K562 (cell line): ENCODE measurements at regions not wholly inside any gene's neighbourhood (a gene's known extent, or its start where the extent isn't known, plus 50 kb on each side); places are given as distances from the start of the nearest gene placed in this dataset.
A peak's percentile ranks its signal among the peaks of the same experiment; 100 is the strongest.

Source experiments
- ATAC-seq: fragments of 200-7000 bp; cut with Tn5 transposase; 3 replicates; pipeline ENCODE4 v1.9.1; 2020; ENCODE audit warnings: moderate library complexity
- BruUV-seq: library from RNA; stranded (reverse); fragments of 400-500 nt; replicated peaks from 2 replicates; lab custom pipeline; 2021; lab: Mats Ljungman, UMichigan
- CTCF ChIA-PET: fragments of 300-600 bp; formaldehyde crosslinking; extraction: SDS; loops from one replicate; lab custom pipeline; 2021; ENCODE audit warnings: low intra/inter-chr PET ratio; lab: Yijun Ruan, JAX
- POLR2A ChIA-PET: fragments of 300-600, 350-650 bp; sonication (Branson Sonifier 250); formaldehyde crosslinking; extraction: SDS; loops from one replicate; lab custom pipeline; 2021; ENCODE audit warnings: antibody characterized with exemption, inconsistent platforms; lab: Yijun Ruan, JAX
- DNase-seq, 4 experiments: peaks; one replicate each; pipeline versions ENCODE4 v3.0.0 to v3.0.0-alpha.2; 2011 to 2018; ENCODE audit warnings: low spot score in 3 of 4, mixed read lengths in 3 of 4; ENCODE audit errors: extremely low read depth in 1 of 4
- FAIRE-seq: peaks from 2 replicates; lab custom pipeline; 2011; peaks lifted over from hg19 to GRCh38; lab: Jason Lieb, UNC
- H2AFZ ChIP-seq: 2 replicates; pipeline ENCODE4 v1.6.0; 2011; ENCODE audit warnings: low read depth, low read length, control low read depth, inconsistent platforms
- H3K27ac ChIP-seq: fragments of 200-600 bp; 3 replicates; pipeline ENCODE4 v1.8.0; 2011; ENCODE audit warnings: low read depth, mild to moderate bottlenecking, control low read depth, inconsistent platforms, low read length, moderate library complexity, mixed read lengths; ENCODE audit errors: extremely low read depth
- H3K27me3 ChIP-seq, 2 experiments: fragments of 300-600 bp in 1 of 2; 2 replicates in 1 of 2; 3 replicates in 1 of 2; pipeline versions ENCODE4 v1.6.0 to v1.8.0; 2011; ENCODE audit warnings: inconsistent platforms in 2 of 2, low read length in 2 of 2, mild to moderate bottlenecking in 1 of 2, mixed read lengths in 1 of 2, moderate library complexity in 1 of 2; ENCODE audit not compliant: control insufficient read depth in 2 of 2, insufficient read depth in 2 of 2
- H3K36me3 ChIP-seq: fragments of 300-600 bp; 3 replicates; pipeline ENCODE4 v1.8.0; 2011; ENCODE audit warnings: mild to moderate bottlenecking, low read length, inconsistent platforms; ENCODE audit not compliant: control insufficient read depth, insufficient read depth
- H3K4me1 ChIP-seq, 2 experiments: fragments of 200-600 bp in 1 of 2; replicated peaks in 1 of 2; 2 replicates in 1 of 2; 3 replicates in 1 of 2; pipeline versions ENCODE4 v1.5.1 to v1.8.0; 2011; ENCODE audit warnings: inconsistent platforms in 2 of 2, low read length in 2 of 2, mild to moderate bottlenecking in 1 of 2, mixed read lengths in 1 of 2, moderate library complexity in 1 of 2; ENCODE audit not compliant: control insufficient read depth in 2 of 2, insufficient read depth in 2 of 2
- H3K4me2 ChIP-seq: 2 replicates; pipeline ENCODE4 v1.6.1; 2011; ENCODE audit warnings: low read length, control low read depth, inconsistent platforms, mixed read lengths; ENCODE audit not compliant: insufficient read depth
- H3K4me3 ChIP-seq: fragments of 200-600 bp; sonication (generic), shearing (Covaris generic); 2 replicates; pipeline ENCODE4 v1.5.1; 2016; ENCODE audit warnings: control low read depth, inconsistent platforms
- H3K79me2 ChIP-seq: fragments of 200-600 bp; 3 replicates; pipeline ENCODE4 v1.8.0; 2011; ENCODE audit warnings: low read length, inconsistent platforms; ENCODE audit not compliant: control insufficient read depth, insufficient read depth
- H3K9ac ChIP-seq, 2 experiments: 2 replicates each; pipeline versions ENCODE4 v1.6.0 to v1.6.1; 2011; ENCODE audit warnings: low read depth in 2 of 2, low read length in 2 of 2, control low read depth in 1 of 2, inconsistent platforms in 1 of 2, mild to moderate bottlenecking in 1 of 2, mixed read lengths in 1 of 2; ENCODE audit not compliant: insufficient read depth in 1 of 2
- H3K9me1 ChIP-seq: one replicate; pipeline ENCODE4 v1.6.0; 2011; ENCODE audit warnings: inconsistent platforms, mild to moderate bottlenecking, low read length, moderate library complexity; ENCODE audit not compliant: control insufficient read depth, insufficient read depth
- H3K9me3 ChIP-seq: replicated peaks from 2 replicates; pipeline ENCODE4 v1.5.1; 2011; ENCODE audit warnings: low read depth, low read length, inconsistent platforms; ENCODE audit not compliant: control insufficient read depth, insufficient read depth
- H4K20me1 ChIP-seq: replicated peaks from 2 replicates; pipeline ENCODE4 v1.6.1; 2011; ENCODE audit warnings: low read length, inconsistent platforms, mixed read lengths; ENCODE audit not compliant: control insufficient read depth, insufficient read depth
- CHCHD3 ChIP-seq: fragments of 250-450 bp; sonication (Bioruptor Pico); IDR thresholded peaks from 2 replicates; pipeline ENCODE4 v2.1.2; 2022; ENCODE audit warnings: mild to moderate bottlenecking
- MEIS2 ChIP-seq: fragments of 450-650 bp; IDR thresholded peaks from 2 replicates; pipeline ENCODE4 v1.6.1; 2014; ENCODE audit warnings: mild to moderate bottlenecking; ENCODE audit not compliant: partially characterized antibody
- MYBL2 ChIP-seq, 2 experiments: fragments of 450-650 bp in 1 of 2; sonication (generic) in 1 of 2; formaldehyde crosslinking in 1 of 2; IDR thresholded peaks; 2 replicates each; pipeline versions ENCODE4 v1.6.1 to v1.8.1; 2017 to 2022; ENCODE audit warnings: borderline replicate concordance in 1 of 2, inconsistent platforms in 1 of 2, low read depth in 1 of 2, mild to moderate bottlenecking in 1 of 2, missing genetic modification reagents in 1 of 2, moderate library complexity in 1 of 2
- PHF21A ChIP-seq: fragments of 450-650 bp; IDR thresholded peaks from 2 replicates; pipeline ENCODE4 v1.6.1; 2017; ENCODE audit warnings: low read depth, borderline replicate concordance
- PHTF2 ChIP-seq: fragments of 250-450 bp; sonication (Bioruptor Pico); IDR thresholded peaks from 2 replicates; pipeline ENCODE4 v1.5.0; 2021; ENCODE audit warnings: mild to moderate bottlenecking
- RHOXF2B ChIP-seq: fragments of 250-450 bp; sonication (Bioruptor Pico); conservative IDR thresholded peaks from 2 replicates; pipeline ENCODE4 v1.5.1; 2021
- SNIP1 ChIP-seq: fragments of 450-650 bp; IDR thresholded peaks from 2 replicates; pipeline ENCODE4 v1.7.1; 2017; ENCODE audit warnings: low read depth, mild to moderate bottlenecking
- ZFX ChIP-seq: sonication (generic); formaldehyde crosslinking; IDR thresholded peaks from 2 replicates; pipeline ENCODE4 v1.8.0; 2022; ENCODE audit warnings: mild to moderate bottlenecking, missing genetic modification reagents, moderate library complexity
- ZNF785 ChIP-seq: fragments of 250-450 bp; sonication (Bioruptor Pico); IDR thresholded peaks from 2 replicates; pipeline ENCODE4 v1.4.0; 2020; ENCODE audit warnings: mild to moderate bottlenecking
- WGBS: fragments of 100-300 bp; shearing (Covaris generic); methylation state at CpG from one replicate; pipeline ENCODE4 v1.1.6; 2016; ENCODE audit warnings: low coverage, mixed read lengths; ENCODE audit not compliant: insufficient coverage; ENCODE audit errors: missing lambda C conversion rate; 5-methylcytosine and 5-hydroxymethylcytosine counted together
- in situ Hi-C: fragments of 300-500 bp; cut with MboI; formaldehyde crosslinking; loops from 4 replicates; pipeline ENCODE4 v1.15.0; 2018; ENCODE audit warnings: inconsistent platforms, mixed read lengths
- intact Hi-C: fragments of 100-400 bp; cut with micrococcal nuclease; formaldehyde crosslinking; loops from 2 replicates; pipeline ENCODE4 v1.14.2; 2022
- TF ChIP-seq, protein P1 (sequence below), 3 experiments: fragments of 200-800 bp in 1 of 3; fragments of 250-450 bp in 1 of 3; fragments of 450-650 bp in 1 of 3; sonication (Bioruptor Pico) in 1 of 3; sonication (Bioruptor generic) in 1 of 3; formaldehyde crosslinking in 1 of 3; IDR thresholded peaks; 2 replicates each; pipeline versions ENCODE4 v1.6.1 to v1.8.0; 2016 to 2022; ENCODE audit warnings: mild to moderate bottlenecking in 2 of 3, missing genetic modification characterization in 2 of 3, missing compliant biosample characterization in 1 of 3, moderate library complexity in 1 of 3
- TF ChIP-seq, protein P2 (sequence below): fragments of 450-650 bp; IDR thresholded peaks from 2 replicates; pipeline ENCODE4 v1.6.1; 2016; ENCODE audit warnings: low read depth, mild to moderate bottlenecking, moderate library complexity

DNA sequence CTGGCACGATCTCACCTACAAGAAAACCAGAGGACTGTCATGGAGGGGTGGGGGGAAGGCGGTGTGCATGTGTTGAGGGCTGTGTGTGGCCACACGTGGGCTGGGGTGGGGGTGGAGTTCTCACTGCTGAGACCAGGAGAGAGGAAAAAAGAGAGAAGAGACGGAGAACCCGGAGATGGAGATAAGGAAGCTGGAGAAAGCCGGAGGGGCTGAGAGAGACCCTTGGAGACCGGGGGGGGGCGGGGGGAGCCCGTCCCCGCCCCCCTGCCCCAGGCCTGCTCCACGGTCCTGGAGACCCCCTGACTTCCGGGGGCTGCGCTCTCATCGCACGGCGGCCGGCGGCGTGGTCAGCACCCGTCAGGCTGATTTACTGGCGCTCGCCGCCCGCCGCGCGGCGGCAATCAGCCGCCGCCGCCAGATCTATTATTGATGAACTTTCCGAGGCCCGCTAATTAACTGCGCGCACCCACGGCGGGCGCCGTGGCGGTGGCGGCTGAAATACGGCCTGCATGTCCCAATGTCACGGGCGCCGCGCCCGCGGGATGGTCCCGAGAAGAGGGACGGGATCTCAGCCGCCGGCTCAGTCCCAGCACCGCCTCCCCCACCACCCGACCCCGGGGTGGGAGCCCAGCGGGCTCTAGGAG, 187.4 kb downstream of the MN1 start:
- peaks cover 6 to 31% of the 10 kb centered on the region in 2 experiments; a peak in 4 of 5 replicates for H3K27me3 ChIP-seq
- peak; percentile 39 for TF ChIP-seq MEIS2
- no peak for TF ChIP-seq PHTF2 (CRISPR knock-in tag)
- TF ChIP-seq, all 486 proteins: peak for 1
- ATAC-seq, result no peak
- Histone ChIP-seq H3K9ac (no peak overlapping the region), H3K36me3 (no peaks in the 10 kb centered on the region), H3K9me3 (no peaks in the 10 kb centered on the region), H3K4me1 (peaks cover 0 to 21% of the 10 kb centered on the region in 2 experiments; a peak in 2 of 5 replicates), H3K79me2 (no peaks in the 10 kb centered on the region), H3K27ac (no peak overlapping the region), H3K4me2 (no peak overlapping the region), H2AFZ (no peak overlapping the region), H3K4me3 (no peak overlapping the region), H3K9me1 (no peaks in the 10 kb centered on the region), H4K20me1 (no peaks in the 10 kb centered on the region)
- in situ Hi-C loops, result no loop called here
- POLR2A ChIA-PET, result interaction anchor here (0.6 kb wide), 1 partner anchor 14 kb away, joined by 3 read pairs; no protein-coding TSS in a partner anchor
- CTCF ChIA-PET, result no interaction called here
- no peak for FAIRE-seq
- BruUV-seq, result no TSS peak
- WGBS, result 8% methylated on average over 3 of the region's 56 CpGs
- intact Hi-C loops, result no loop called here
- DNase-seq, result peak in 2 of 4 experiments; percentile 18 to 22

DNA sequence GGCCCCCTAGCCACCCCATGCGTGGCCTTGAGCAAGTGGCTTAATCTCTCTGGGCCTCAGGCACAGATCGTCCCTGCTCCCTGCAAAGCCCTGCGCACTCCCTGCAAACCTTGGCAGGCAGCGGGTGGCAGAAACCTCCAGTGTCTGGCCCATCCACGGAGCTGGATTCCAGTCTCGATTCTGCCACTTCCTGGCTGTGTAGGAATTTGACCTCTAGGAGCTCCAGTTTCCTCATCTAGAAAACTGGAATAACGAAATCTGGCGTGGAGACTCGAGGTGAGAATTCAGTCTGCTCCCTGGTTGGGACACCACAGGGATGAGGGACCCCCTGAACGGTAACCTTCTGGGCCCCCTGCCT, 186.9 kb downstream of the MN1 start:
- Histone ChIP-seq H3K9me3 (no peaks in the 10 kb centered on the region), H4K20me1 (no peaks in the 10 kb centered on the region), H3K4me3 (no peak overlapping the region), H3K79me2 (no peaks in the 10 kb centered on the region), H3K4me2 (no peak overlapping the region), H3K36me3 (no peaks in the 10 kb centered on the region), H3K9ac (no peak overlapping the region), H3K4me1 (peaks cover 0 to 21% of the 10 kb centered on the region in 2 experiments; a peak in 2 of 5 replicates), H3K9me1 (no peaks in the 10 kb centered on the region), H3K27me3 (peaks cover 7 to 35% of the 10 kb centered on the region in 2 experiments; a peak in 4 of 5 replicates), H2AFZ (no peak overlapping the region), H3K27ac (no peak overlapping the region)
- ChIA-PET POLR2A (interaction anchor here (0.6 kb wide), 1 partner anchor 13 kb away, joined by 3 read pairs; no protein-coding TSS in a partner anchor), CTCF (no interaction called here)
- 4% methylated on average over 9 of the region's 10 CpGs for WGBS
- in situ Hi-C loops, result no loop called here
- ATAC-seq (no peak), DNase-seq (no peak), FAIRE-seq (no peak)
- BruUV-seq, result no TSS peak
- intact Hi-C loops, result no loop called here
- TF ChIP-seq CHCHD3 (CRISPR knock-in tag), result no peak
- TF ChIP-seq ZFX (CRISPR knock-in tag), result no peak
- TF ChIP-seq, protein P1, sequence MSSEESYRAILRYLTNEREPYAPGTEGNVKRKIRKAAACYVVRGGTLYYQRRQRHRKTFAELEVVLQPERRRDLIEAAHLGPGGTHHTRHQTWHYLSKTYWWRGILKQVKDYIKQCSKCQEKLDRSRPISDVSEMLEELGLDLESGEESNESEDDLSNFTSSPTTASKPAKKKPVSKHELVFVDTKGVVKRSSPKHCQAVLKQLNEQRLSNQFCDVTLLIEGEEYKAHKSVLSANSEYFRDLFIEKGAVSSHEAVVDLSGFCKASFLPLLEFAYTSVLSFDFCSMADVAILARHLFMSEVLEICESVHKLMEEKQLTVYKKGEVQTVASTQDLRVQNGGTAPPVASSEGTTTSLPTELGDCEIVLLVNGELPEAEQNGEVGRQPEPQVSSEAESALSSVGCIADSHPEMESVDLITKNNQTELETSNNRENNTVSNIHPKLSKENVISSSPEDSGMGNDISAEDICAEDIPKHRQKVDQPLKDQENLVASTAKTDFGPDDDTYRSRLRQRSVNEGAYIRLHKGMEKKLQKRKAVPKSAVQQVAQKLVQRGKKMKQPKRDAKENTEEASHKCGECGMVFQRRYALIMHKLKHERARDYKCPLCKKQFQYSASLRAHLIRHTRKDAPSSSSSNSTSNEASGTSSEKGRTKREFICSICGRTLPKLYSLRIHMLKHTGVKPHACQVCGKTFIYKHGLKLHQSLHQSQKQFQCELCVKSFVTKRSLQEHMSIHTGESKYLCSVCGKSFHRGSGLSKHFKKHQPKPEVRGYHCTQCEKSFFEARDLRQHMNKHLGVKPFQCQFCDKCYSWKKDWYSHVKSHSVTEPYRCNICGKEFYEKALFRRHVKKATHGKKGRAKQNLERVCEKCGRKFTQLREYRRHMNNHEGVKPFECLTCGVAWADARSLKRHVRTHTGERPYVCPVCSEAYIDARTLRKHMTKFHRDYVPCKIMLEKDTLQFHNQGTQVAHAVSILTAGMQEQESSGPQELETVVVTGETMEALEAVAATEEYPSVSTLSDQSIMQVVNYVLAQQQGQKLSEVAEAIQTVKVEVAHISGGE (CRISPR knock-in tag; IDR thresholded peaks at IDR 0.05), result no peak
- no peak for TF ChIP-seq RHOXF2B (CRISPR knock-in tag)
- TF ChIP-seq SNIP1, result no peak
- no peak for TF ChIP-seq MYBL2 (IDR thresholded peaks at IDR 0.05; ENCODE audit: low read depth)
- TF ChIP-seq MYBL2 (CRISPR knock-in tag; IDR thresholded peaks at IDR 0.05; ENCODE audit: borderline replicate concordance), result no peak
- no peak for TF ChIP-seq PHF21A
- TF ChIP-seq, protein P2, sequence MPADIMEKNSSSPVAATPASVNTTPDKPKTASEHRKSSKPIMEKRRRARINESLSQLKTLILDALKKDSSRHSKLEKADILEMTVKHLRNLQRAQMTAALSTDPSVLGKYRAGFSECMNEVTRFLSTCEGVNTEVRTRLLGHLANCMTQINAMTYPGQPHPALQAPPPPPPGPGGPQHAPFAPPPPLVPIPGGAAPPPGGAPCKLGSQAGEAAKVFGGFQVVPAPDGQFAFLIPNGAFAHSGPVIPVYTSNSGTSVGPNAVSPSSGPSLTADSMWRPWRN, result no peak
- no peak for TF ChIP-seq ZNF785 (CRISPR knock-in tag)
